ENCODE measurements at regions not wholly inside any gene's neighbourhood (a gene's known extent, or its start where the extent isn't known, plus 50 kb on each side); places are given as distances from the start of the nearest gene placed in this dataset.

DNA sequence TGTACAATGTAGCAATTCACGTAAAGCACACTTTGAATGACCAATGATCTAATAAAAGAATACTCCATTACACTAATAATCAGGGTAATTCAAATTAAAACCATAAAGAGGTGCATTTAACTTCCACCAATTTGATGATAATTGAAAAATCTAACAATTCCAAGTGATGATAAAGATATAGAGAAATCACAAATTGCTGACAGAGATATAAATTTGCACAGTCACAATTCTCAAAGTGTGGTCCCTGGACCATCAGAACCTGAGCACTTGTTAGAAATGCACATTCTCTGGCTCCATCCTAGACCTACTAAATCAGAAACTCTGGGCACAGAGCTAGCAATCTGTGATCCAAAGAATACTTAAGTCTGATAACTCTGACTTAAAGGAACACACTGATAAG is 165.8 kb upstream of the DCC start:
- TF ChIP-seq, protein P1, sequence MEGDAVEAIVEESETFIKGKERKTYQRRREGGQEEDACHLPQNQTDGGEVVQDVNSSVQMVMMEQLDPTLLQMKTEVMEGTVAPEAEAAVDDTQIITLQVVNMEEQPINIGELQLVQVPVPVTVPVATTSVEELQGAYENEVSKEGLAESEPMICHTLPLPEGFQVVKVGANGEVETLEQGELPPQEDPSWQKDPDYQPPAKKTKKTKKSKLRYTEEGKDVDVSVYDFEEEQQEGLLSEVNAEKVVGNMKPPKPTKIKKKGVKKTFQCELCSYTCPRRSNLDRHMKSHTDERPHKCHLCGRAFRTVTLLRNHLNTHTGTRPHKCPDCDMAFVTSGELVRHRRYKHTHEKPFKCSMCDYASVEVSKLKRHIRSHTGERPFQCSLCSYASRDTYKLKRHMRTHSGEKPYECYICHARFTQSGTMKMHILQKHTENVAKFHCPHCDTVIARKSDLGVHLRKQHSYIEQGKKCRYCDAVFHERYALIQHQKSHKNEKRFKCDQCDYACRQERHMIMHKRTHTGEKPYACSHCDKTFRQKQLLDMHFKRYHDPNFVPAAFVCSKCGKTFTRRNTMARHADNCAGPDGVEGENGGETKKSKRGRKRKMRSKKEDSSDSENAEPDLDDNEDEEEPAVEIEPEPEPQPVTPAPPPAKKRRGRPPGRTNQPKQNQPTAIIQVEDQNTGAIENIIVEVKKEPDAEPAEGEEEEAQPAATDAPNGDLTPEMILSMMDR (IDR thresholded peaks at IDR 0.05 in 2 of 3, conservative IDR thresholded peaks at IDR 0.05 in 1 of 3; ENCODE audit: borderline replicate concordance in 1 of 3, insufficient read depth in 1 of 3, low read depth in 2 of 3, low read length in 2 of 3), result no peak
- TF ChIP-seq ZNF274 (IDR thresholded peaks at IDR 0.05; ENCODE audit: low read depth, low read length) (no peak), SIN3A (IDR thresholded peaks at IDR 0.05; ENCODE audit: low read depth) (no peak), MAX (IDR thresholded peaks at IDR 0.05) (no peak), CEBPB (IDR thresholded peaks at IDR 0.05; ENCODE audit: low read depth) (no peak), POLR2A (IDR thresholded peaks at IDR 0.05; ENCODE audit: borderline replicate concordance, extremely low read depth, insufficient read depth, insufficient read length) (no peak), POLR2AphosphoS5 (IDR thresholded peaks at IDR 0.05; ENCODE audit: low read depth, low read length) (no peak), EZH2phosphoT487 (IDR thresholded peaks at IDR 0.05; ENCODE audit: borderline replicate concordance) (no peak)
- TF ChIP-seq, protein P2, sequence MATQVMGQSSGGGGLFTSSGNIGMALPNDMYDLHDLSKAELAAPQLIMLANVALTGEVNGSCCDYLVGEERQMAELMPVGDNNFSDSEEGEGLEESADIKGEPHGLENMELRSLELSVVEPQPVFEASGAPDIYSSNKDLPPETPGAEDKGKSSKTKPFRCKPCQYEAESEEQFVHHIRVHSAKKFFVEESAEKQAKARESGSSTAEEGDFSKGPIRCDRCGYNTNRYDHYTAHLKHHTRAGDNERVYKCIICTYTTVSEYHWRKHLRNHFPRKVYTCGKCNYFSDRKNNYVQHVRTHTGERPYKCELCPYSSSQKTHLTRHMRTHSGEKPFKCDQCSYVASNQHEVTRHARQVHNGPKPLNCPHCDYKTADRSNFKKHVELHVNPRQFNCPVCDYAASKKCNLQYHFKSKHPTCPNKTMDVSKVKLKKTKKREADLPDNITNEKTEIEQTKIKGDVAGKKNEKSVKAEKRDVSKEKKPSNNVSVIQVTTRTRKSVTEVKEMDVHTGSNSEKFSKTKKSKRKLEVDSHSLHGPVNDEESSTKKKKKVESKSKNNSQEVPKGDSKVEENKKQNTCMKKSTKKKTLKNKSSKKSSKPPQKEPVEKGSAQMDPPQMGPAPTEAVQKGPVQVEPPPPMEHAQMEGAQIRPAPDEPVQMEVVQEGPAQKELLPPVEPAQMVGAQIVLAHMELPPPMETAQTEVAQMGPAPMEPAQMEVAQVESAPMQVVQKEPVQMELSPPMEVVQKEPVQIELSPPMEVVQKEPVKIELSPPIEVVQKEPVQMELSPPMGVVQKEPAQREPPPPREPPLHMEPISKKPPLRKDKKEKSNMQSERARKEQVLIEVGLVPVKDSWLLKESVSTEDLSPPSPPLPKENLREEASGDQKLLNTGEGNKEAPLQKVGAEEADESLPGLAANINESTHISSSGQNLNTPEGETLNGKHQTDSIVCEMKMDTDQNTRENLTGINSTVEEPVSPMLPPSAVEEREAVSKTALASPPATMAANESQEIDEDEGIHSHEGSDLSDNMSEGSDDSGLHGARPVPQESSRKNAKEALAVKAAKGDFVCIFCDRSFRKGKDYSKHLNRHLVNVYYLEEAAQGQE (IDR thresholded peaks at IDR 0.05; ENCODE audit: low read depth), result no peak

Measured in HCT116 (cell line).